ENCODE measurements at regions not wholly inside any gene's neighbourhood (a gene's known extent, or its start where the extent isn't known, plus 50 kb on each side); places are given as distances from the start of the nearest gene placed in this dataset.

DNA sequence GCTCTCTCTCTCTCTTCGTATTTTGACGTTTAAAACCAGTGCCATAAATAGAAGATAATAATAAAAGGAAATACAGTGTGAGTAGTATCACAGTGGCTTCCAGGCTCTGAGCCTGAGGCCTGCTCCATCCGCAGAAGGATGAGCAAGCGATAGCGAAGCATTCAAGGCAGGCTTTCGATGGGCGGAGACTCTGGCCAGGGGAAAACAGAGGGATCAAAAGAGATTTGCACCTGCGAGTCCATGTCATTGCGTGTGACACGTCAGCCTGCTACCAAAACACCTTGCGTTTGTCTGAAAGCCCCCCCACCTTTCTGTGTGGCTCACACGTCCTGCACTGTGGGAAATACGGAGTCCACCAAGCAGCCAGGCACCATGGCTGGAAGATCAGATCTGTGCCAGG is 377.3 kb upstream of the SULF2 start:
- TF ChIP-seq CREB1 (IDR thresholded peaks at IDR 0.05; ENCODE audit: low read depth), result no peak
- no peak for TF ChIP-seq TCF12 (IDR thresholded peaks at IDR 0.05; ENCODE audit: low read depth)
- TF ChIP-seq FOXM1 (IDR thresholded peaks at IDR 0.05; ENCODE audit: borderline replicate concordance, low read depth), result no peak
- TF ChIP-seq, protein P1, sequence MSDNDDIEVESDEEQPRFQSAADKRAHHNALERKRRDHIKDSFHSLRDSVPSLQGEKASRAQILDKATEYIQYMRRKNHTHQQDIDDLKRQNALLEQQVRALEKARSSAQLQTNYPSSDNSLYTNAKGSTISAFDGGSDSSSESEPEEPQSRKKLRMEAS (IDR thresholded peaks at IDR 0.05), result no peak
- TF ChIP-seq RAD21 (IDR thresholded peaks at IDR 0.05; ENCODE audit: low read depth), result no peak
- no peak for TF ChIP-seq YY1 (IDR thresholded peaks at IDR 0.05; ENCODE audit: low read depth)
- no peak for TF ChIP-seq EGR1 (IDR thresholded peaks at IDR 0.05)
- no peak for TF ChIP-seq ZBTB7A (IDR thresholded peaks at IDR 0.05; ENCODE audit: low read depth)
- TF ChIP-seq, protein P2, sequence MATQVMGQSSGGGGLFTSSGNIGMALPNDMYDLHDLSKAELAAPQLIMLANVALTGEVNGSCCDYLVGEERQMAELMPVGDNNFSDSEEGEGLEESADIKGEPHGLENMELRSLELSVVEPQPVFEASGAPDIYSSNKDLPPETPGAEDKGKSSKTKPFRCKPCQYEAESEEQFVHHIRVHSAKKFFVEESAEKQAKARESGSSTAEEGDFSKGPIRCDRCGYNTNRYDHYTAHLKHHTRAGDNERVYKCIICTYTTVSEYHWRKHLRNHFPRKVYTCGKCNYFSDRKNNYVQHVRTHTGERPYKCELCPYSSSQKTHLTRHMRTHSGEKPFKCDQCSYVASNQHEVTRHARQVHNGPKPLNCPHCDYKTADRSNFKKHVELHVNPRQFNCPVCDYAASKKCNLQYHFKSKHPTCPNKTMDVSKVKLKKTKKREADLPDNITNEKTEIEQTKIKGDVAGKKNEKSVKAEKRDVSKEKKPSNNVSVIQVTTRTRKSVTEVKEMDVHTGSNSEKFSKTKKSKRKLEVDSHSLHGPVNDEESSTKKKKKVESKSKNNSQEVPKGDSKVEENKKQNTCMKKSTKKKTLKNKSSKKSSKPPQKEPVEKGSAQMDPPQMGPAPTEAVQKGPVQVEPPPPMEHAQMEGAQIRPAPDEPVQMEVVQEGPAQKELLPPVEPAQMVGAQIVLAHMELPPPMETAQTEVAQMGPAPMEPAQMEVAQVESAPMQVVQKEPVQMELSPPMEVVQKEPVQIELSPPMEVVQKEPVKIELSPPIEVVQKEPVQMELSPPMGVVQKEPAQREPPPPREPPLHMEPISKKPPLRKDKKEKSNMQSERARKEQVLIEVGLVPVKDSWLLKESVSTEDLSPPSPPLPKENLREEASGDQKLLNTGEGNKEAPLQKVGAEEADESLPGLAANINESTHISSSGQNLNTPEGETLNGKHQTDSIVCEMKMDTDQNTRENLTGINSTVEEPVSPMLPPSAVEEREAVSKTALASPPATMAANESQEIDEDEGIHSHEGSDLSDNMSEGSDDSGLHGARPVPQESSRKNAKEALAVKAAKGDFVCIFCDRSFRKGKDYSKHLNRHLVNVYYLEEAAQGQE (IDR thresholded peaks at IDR 0.05; ENCODE audit: low read depth), result no peak
- TF ChIP-seq TAF1 (IDR thresholded peaks at IDR 0.05; ENCODE audit: low read depth), result no peak
- TF ChIP-seq NFIC (IDR thresholded peaks at IDR 0.05), result no peak
- TF ChIP-seq TEAD4 (IDR thresholded peaks at IDR 0.05), result no peak
- TF ChIP-seq, protein P3, sequence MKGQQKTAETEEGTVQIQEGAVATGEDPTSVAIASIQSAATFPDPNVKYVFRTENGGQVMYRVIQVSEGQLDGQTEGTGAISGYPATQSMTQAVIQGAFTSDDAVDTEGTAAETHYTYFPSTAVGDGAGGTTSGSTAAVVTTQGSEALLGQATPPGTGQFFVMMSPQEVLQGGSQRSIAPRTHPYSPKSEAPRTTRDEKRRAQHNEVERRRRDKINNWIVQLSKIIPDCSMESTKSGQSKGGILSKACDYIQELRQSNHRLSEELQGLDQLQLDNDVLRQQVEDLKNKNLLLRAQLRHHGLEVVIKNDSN (IDR thresholded peaks at IDR 0.05), result no peak
- TF ChIP-seq CEBPB (IDR thresholded peaks at IDR 0.05), result no peak
- no peak for TF ChIP-seq EP300 (IDR thresholded peaks at IDR 0.05; ENCODE audit: borderline replicate concordance)

DNA sequence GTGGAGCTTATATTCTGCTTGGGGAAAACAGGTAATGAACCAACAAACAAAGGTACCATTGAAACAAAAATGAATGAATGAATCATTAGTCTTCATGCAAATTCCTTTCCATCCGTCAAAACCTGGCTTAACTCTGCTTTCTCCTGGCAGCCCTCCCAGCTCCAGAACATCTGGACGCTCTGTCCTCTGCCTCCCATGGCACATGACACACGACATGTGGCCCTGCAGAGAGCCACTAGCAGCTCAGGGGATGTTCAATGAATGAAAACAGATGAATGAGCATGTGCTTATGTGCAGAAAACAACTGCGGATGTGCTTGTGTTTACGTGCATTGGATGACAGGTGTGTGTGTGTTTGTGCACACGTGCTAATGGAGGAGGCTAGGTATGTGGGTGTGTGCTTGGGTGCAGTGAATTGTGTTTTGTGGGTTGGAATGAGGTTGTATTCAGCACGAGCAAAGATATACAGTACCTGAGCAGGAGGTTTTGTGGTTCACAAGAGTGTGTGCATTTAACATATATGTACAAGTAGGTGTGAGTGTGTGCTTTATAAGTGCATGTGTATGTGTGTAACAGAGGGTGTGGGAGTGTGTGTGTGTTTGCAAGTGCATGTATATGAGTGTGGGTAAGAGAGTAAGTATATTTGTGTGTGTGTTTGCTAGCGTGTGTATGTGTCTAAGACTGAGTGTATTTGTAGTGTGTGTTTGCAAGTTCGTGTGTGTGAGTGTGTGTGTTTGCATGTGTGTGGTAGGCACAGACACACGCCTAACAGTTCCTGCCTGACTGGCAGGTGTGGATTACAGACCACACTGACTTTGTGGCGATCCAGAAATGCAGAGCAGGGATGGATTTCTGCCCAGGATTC is 374.1 kb upstream of the SULF2 start:
- TF ChIP-seq YY1 (IDR thresholded peaks at IDR 0.05; ENCODE audit: low read depth) (no peak), CREB1 (IDR thresholded peaks at IDR 0.05; ENCODE audit: low read depth) (no peak), RAD21 (IDR thresholded peaks at IDR 0.05; ENCODE audit: low read depth) (no peak), EGR1 (IDR thresholded peaks at IDR 0.05) (no peak), ZBTB7A (IDR thresholded peaks at IDR 0.05; ENCODE audit: low read depth) (no peak), TCF12 (IDR thresholded peaks at IDR 0.05; ENCODE audit: low read depth) (no peak), TEAD4 (IDR thresholded peaks at IDR 0.05) (no peak)
- TF ChIP-seq, protein P1 (IDR thresholded peaks at IDR 0.05), result no peak

DNA sequence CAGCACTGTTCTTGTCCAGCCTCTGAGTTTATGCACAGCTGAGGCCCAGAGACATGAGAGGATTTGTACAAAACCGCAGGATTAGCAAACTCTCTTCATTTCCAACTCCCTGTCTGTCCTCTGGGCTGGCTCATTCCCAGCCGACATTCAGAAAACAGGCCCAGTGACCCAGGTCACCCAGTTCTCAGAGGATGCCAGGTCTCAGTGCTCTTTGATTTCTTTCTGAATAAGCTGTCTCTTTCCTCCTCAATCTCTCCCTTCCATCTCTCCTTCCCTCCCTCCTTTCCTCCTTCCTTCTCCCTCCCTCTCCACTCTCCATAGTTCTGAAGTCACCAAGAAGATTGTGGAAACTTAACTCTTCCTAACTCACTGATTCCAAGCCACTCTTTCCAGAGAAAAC is 372.7 kb upstream of the SULF2 start:
- TF ChIP-seq ZBTB7A (IDR thresholded peaks at IDR 0.05; ENCODE audit: low read depth) (no peak), EP300 (IDR thresholded peaks at IDR 0.05; ENCODE audit: borderline replicate concordance) (no peak), FOXM1 (IDR thresholded peaks at IDR 0.05; ENCODE audit: borderline replicate concordance, low read depth) (no peak), CEBPB (IDR thresholded peaks at IDR 0.05) (no peak), CREB1 (IDR thresholded peaks at IDR 0.05; ENCODE audit: low read depth) (no peak)

DNA sequence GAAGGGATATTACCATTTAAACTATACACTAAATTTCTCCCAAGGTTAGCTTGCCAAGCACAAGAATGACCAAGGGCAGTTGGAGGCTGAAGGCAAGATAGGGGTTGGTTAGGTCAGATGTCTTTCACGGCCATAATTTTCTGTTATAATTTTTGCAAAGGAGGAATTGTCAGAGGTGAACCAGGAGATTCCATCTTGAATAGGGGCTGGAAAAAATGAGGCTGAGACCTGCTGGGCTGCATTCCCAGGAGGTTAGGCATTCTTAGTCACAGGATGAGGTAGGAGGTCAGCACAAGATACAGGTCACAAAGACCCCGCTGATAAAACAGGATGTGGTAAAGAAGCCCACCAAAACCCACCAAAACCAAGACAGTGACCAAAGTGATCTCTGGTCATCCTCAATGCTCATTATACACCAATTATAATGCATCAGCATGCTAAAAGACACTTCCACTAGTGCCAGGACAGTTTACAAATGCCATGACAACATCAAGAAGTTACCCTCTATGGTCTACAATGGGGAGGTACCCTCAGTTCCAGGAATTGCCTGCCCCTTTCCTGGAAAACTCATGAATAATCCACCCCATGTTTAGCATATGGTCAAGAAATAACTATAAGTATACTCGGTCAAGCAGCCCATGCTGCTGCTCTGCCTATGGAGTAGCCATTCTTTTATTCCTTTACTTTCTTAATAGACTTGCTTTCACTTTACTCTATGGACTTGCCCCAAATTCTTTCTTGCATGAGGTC is 371.8 kb upstream of the SULF2 start:
- TF ChIP-seq CEBPB (IDR thresholded peaks at IDR 0.05), result no peak
- TF ChIP-seq CREB1 (IDR thresholded peaks at IDR 0.05; ENCODE audit: low read depth), result no peak
- TF ChIP-seq TEAD4 (IDR thresholded peaks at IDR 0.05), result no peak
- TF ChIP-seq FOXM1 (IDR thresholded peaks at IDR 0.05; ENCODE audit: borderline replicate concordance, low read depth), result no peak
- TF ChIP-seq, protein P3 (IDR thresholded peaks at IDR 0.05), result no peak
- TF ChIP-seq, protein P2 (IDR thresholded peaks at IDR 0.05; ENCODE audit: low read depth), result no peak
- no peak for TF ChIP-seq NFIC (IDR thresholded peaks at IDR 0.05)
- TF ChIP-seq, protein P1 (IDR thresholded peaks at IDR 0.05), result no peak

DNA sequence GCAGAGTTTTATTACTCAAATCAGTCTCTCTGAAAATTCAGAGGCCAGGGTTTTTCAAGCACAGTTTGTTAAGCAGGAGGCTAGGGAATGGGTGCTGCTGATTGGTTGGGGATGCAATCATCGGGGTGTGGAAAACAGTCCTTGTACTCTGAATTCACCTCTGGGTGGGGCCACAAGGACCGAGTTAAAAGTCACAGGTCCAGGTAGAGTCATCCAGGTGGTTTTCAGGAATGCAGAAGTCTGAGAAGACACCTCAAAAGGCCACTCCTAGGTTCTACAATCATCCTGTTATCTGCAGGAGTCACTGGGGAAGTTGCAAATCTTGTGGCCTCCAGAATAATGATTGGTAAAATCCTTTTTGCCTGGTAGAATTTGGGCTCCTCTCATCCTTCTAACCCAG is 371.2 kb upstream of the SULF2 start:
- TF ChIP-seq FOXM1 (IDR thresholded peaks at IDR 0.05; ENCODE audit: borderline replicate concordance, low read depth), result no peak
- TF ChIP-seq TAF1 (IDR thresholded peaks at IDR 0.05; ENCODE audit: low read depth), result no peak
- no peak for TF ChIP-seq YY1 (IDR thresholded peaks at IDR 0.05; ENCODE audit: low read depth)

Measured in Ishikawa (cell line).